GM10266 (cell line): ENCODE measurements at regions not wholly inside any gene's neighbourhood (a gene's known extent, or its start where the extent isn't known, plus 50 kb on each side); places are given as distances from the start of the nearest gene placed in this dataset.

Experiments used
- DNase-seq: peaks from one replicate; pipeline ENCODE4 v3.0.0; 2012; ENCODE audit errors: extremely low spot score
- CTCF ChIP-seq: IDR thresholded peaks from 2 replicates; pipeline ENCODE4 v1.5.1; 2012; ENCODE audit warnings: mild to moderate bottlenecking, low read depth; ENCODE audit not compliant: control insufficient read depth, insufficient read depth; ENCODE audit errors: missing control alignments

GRCh38 chr5:10120934-10121333, 128.8 kb downstream of the ATPSCKMT start:
- TF ChIP-seq CTCF, result no peak
- DNase-seq, result no peak

- no peak for TF ChIP-seq CTCF
- DNase-seq, result no peak
Measured at GRCh38 chr5:10118150-10118549, 131.5 kb downstream of the ATPSCKMT start.

- DNase-seq, result no peak
- no peak for TF ChIP-seq CTCF
Measured at GRCh38 chr5:10116594-10116993, 133.1 kb downstream of the ATPSCKMT start.

GRCh38 chr5:10115669-10116068, 134.0 kb downstream of the ATPSCKMT start:
- no peak for DNase-seq
- TF ChIP-seq CTCF, result no peak

GRCh38 chr5:10111571-10111970, 138.1 kb downstream of the ATPSCKMT start:
- DNase-seq, result peak; percentile 41
- TF ChIP-seq CTCF, result peak; percentile 35

- no peak for DNase-seq
- no peak for TF ChIP-seq CTCF
Measured at GRCh38 chr5:10110228-10110627, 139.5 kb downstream of the ATPSCKMT start.

GRCh38 chr5:10109299-10109698, 140.4 kb downstream of the ATPSCKMT start:
- DNase-seq, result no peak

More at GRCh38 chr5:10109299-10109698, 140.4 kb downstream of the ATPSCKMT start:
- no peak for TF ChIP-seq CTCF
